Colonic mucosa (tissue), 4 donors: ENCODE measurements at regions not wholly inside any gene's neighbourhood (a gene's known extent, or its start where the extent isn't known, plus 50 kb on each side); places are given as distances from the start of the nearest gene placed in this dataset.

Experiments used
- DNase-seq: peaks from one replicate; pipeline ENCODE4 v3.0.0-alpha.2; 2020
- H3K27ac ChIP-seq: fragments of 200-600 bp; one replicate; pipeline ENCODE4 v1.8.0; 2021
- H3K27me3 ChIP-seq: fragments of 200-600 bp; one replicate; pipeline ENCODE4 v1.8.0; 2021
- H3K36me3 ChIP-seq: fragments of 200-600 bp; one replicate; pipeline ENCODE4 v1.8.0; 2021
- H3K4me1 ChIP-seq: fragments of 200-600 bp; one replicate; pipeline ENCODE4 v1.8.0; 2021; ENCODE audit warnings: mild to moderate bottlenecking
- H3K4me3 ChIP-seq: fragments of 200-600 bp; one replicate; pipeline ENCODE4 v1.8.0; 2021
- H3K9ac ChIP-seq, 2 donors: one replicate each; pipeline ENCODE4 v1.7.0; 2013; ENCODE audit warnings: control low read depth in 2 of 2, low read depth in 2 of 2, low read length in 2 of 2
- H3K9me3 ChIP-seq: fragments of 200-600 bp; one replicate; pipeline ENCODE4 v1.8.0; 2021
- CTCF ChIP-seq: fragments of 200-600 bp; IDR thresholded peaks from one replicate; pipeline ENCODE4 v1.8.0; 2022; ENCODE audit warnings: antibody characterized with exemption, mild to moderate bottlenecking
- intact Hi-C: fragments of 100-400 bp; cut with DNase I; formaldehyde crosslinking; loops from one replicate; pipeline ENCODE4 v1.14.1; 2022
- donor health status: healthy.
- donor health status: DM: no; HTN: no; CAD: no.
- donor health status: DM: no; HTN: no; CAD: no.

- intact Hi-C loops, result no loop called here
- no peaks in the 10 kb centered on the region for H3K27me3 ChIP-seq
- H3K9ac ChIP-seq, result no peak overlapping the region
- no peak overlapping the region for H3K27ac ChIP-seq
- H3K36me3 ChIP-seq, result no peaks in the 10 kb centered on the region
- H3K4me1 ChIP-seq, result no peaks in the 10 kb centered on the region
- TF ChIP-seq CTCF, result no peak
- no peak overlapping the region for H3K4me3 ChIP-seq
- no peaks in the 10 kb centered on the region for H3K9me3 ChIP-seq
- no peak for DNase-seq
Observed at GRCh38 chr13:105442949-105443699, 1092.3 kb downstream of the EFNB2 start.

- Histone ChIP-seq H3K9me3 (no peaks in the 10 kb centered on the region), H3K27me3 (no peaks in the 10 kb centered on the region), H3K4me3 (no peak overlapping the region), H3K27ac (no peak overlapping the region), H3K4me1 (no peaks in the 10 kb centered on the region), H3K36me3 (no peaks in the 10 kb centered on the region), H3K9ac (no peak overlapping the region)
- no peak for TF ChIP-seq CTCF
- no peak for DNase-seq
- intact Hi-C loops, result no loop called here
Observed at GRCh38 chr13:105442040-105442439, 1093.4 kb downstream of the EFNB2 start.

- TF ChIP-seq CTCF, result no peak
- no peak overlapping the region for H3K9ac ChIP-seq
- no peaks in the 10 kb centered on the region for H3K9me3 ChIP-seq
- H3K4me1 ChIP-seq, result no peaks in the 10 kb centered on the region
- H3K4me3 ChIP-seq, result no peak overlapping the region
- no peaks in the 10 kb centered on the region for H3K27me3 ChIP-seq
- no peaks in the 10 kb centered on the region for H3K36me3 ChIP-seq
- no peak for DNase-seq
- intact Hi-C loops, result no loop called here
- H3K27ac ChIP-seq, result no peak overlapping the region
Observed at GRCh38 chr13:105441051-105441750, 1094.3 kb downstream of the EFNB2 start.

- Histone ChIP-seq H3K9ac (no peak overlapping the region), H3K4me3 (no peak overlapping the region), H3K9me3 (no peaks in the 10 kb centered on the region), H3K4me1 (no peaks in the 10 kb centered on the region), H3K36me3 (no peaks in the 10 kb centered on the region), H3K27ac (no peak overlapping the region), H3K27me3 (no peaks in the 10 kb centered on the region)
- intact Hi-C loops, result no loop called here
- DNase-seq, result no peak
- TF ChIP-seq CTCF, result no peak
Observed at GRCh38 chr13:105436943-105437342, 1098.5 kb downstream of the EFNB2 start.

GRCh38 chr13:105432438-105432837 is 1103.0 kb downstream of the EFNB2 start:
- TF ChIP-seq CTCF, result no peak
- no peaks in the 10 kb centered on the region for H3K9me3 ChIP-seq
- H3K36me3 ChIP-seq, result no peaks in the 10 kb centered on the region
- no peak overlapping the region for H3K4me3 ChIP-seq
- no peaks in the 10 kb centered on the region for H3K4me1 ChIP-seq
- H3K9ac ChIP-seq, result no peak overlapping the region
- no peak overlapping the region for H3K27ac ChIP-seq
- intact Hi-C loops, result no loop called here
- H3K27me3 ChIP-seq, result no peaks in the 10 kb centered on the region
- no peak for DNase-seq
